Stimulated activated CD4-positive, alpha-beta T cell treated with anti-CD3 and anti-CD28 coated beads, TNF-alpha, amount 100 ng/mL, for 4 hours (primary cell): ENCODE measurements at regions not wholly inside any gene's neighbourhood (a gene's known extent, or its start where the extent isn't known, plus 50 kb on each side); places are given as distances from the start of the nearest gene placed in this dataset.
"Not testable (repeated sequence)": the region's sequence is repeated elsewhere in the genome, so short reads cannot be mapped to it uniquely, and the experiment has no call there.

Experiments
- DNase-seq, 3 experiments: peaks; one replicate each; pipeline ENCODE4 v3.0.0-alpha.2; 2020; ENCODE audit warnings: low read depth in 3 of 3

- DNase-seq, result no peak
Measured at GRCh38 chr7:67901808-67902480, 905.3 kb downstream of the TYW1 start.

GRCh38 chr7:67907792-67908191 lies 911.2 kb downstream of the TYW1 start:
- no peak for DNase-seq

GRCh38 chr7:67912437-67912836 lies 915.8 kb downstream of the TYW1 start:
- no peak for DNase-seq

GRCh38 chr7:67913604-67914003 lies 917.0 kb downstream of the TYW1 start:
- no peak for DNase-seq

GRCh38 chr7:67916111-67916510 lies 919.5 kb downstream of the TYW1 start:
- DNase-seq, result not testable (repeated sequence)

GRCh38 chr7:67916571-67917436 lies 920.2 kb downstream of the TYW1 start:
- DNase-seq, result no peak

- no peak for DNase-seq
Measured at GRCh38 chr7:67917437-67917755, 920.8 kb downstream of the TYW1 start.

GRCh38 chr7:67918158-67918557 lies 921.5 kb downstream of the TYW1 start:
- DNase-seq, result no peak

- DNase-seq, result no peak
Measured at GRCh38 chr7:67923286-67923685, 926.7 kb downstream of the TYW1 start.

- DNase-seq, result no peak
Measured at GRCh38 chr7:67928141-67928540, 931.5 kb downstream of the TYW1 start.

GRCh38 chr7:67936447-67936846 lies 939.8 kb downstream of the TYW1 start:
- not testable (repeated sequence) for DNase-seq

GRCh38 chr7:67940400-67940799 lies 943.8 kb downstream of the TYW1 start:
- no peak for DNase-seq

- DNase-seq, result no peak
Measured at GRCh38 chr7:67947191-67947590, 950.6 kb downstream of the TYW1 start.

GRCh38 chr7:67947646-67948045 lies 951.0 kb downstream of the TYW1 start:
- no peak for DNase-seq

- no peak for DNase-seq
Measured at GRCh38 chr7:67950321-67951083, 953.9 kb downstream of the TYW1 start.

- DNase-seq, result no peak
Measured at GRCh38 chr7:67955061-67955460, 958.4 kb downstream of the TYW1 start.

- DNase-seq, result no peak
Measured at GRCh38 chr7:67962863-67963262, 966.2 kb downstream of the TYW1 start.

GRCh38 chr7:67976490-67976889 lies 979.9 kb downstream of the TYW1 start:
- DNase-seq, result no peak

GRCh38 chr7:67983486-67983885 lies 986.9 kb downstream of the TYW1 start:
- no peak for DNase-seq

GRCh38 chr7:67984326-67984725 lies 987.7 kb downstream of the TYW1 start:
- no peak for DNase-seq

GRCh38 chr7:67989142-67989541 lies 992.5 kb downstream of the TYW1 start:
- no peak for DNase-seq

- DNase-seq, result no peak
Measured at GRCh38 chr7:67990003-67990402, 993.4 kb downstream of the TYW1 start.

GRCh38 chr7:67990716-67991115 lies 994.1 kb downstream of the TYW1 start:
- DNase-seq, result no peak
